Liver (tissue), 8 donors: ENCODE measurements at regions not wholly inside any gene's neighbourhood (a gene's known extent, or its start where the extent isn't known, plus 50 kb on each side); places are given as distances from the start of the nearest gene placed in this dataset.

ENCODE experiments used
- DNase-seq: peaks from one replicate; pipeline ENCODE4 v3.0.0-alpha.2; 2017; ENCODE audit warnings: low spot score
- H3K27ac ChIP-seq, 2 donors: one replicate each; pipeline ENCODE4 v1.7.0; 2013; ENCODE audit warnings: inconsistent platforms in 2 of 2, low read length in 2 of 2, control low read depth in 1 of 2, low read depth in 1 of 2, mild to moderate bottlenecking in 1 of 2
- H3K27me3 ChIP-seq, 4 donors: one replicate each; pipeline versions ENCODE4 v1.6.1 to v1.7.0; 2013; ENCODE audit warnings: low read length in 3 of 4, inconsistent platforms in 1 of 4, mild to moderate bottlenecking in 1 of 4, moderate library complexity in 1 of 4; ENCODE audit not compliant: control insufficient read depth in 4 of 4, insufficient read depth in 4 of 4
- H3K36me3 ChIP-seq, 4 donors: one replicate each; pipeline versions ENCODE4 v1.6.1 to v1.7.0; 2013; ENCODE audit warnings: low read length in 3 of 4, mild to moderate bottlenecking in 3 of 4, low read depth in 1 of 4, moderate library complexity in 1 of 4; ENCODE audit not compliant: control insufficient read depth in 4 of 4, insufficient read depth in 3 of 4
- H3K4me1 ChIP-seq, 4 donors: one replicate each; pipeline versions ENCODE4 v1.6.1 to v1.7.0; 2013; ENCODE audit warnings: low read length in 3 of 4, mild to moderate bottlenecking in 3 of 4, moderate library complexity in 1 of 4; ENCODE audit not compliant: control insufficient read depth in 4 of 4, insufficient read depth in 4 of 4
- H3K4me3 ChIP-seq, 3 donors: one replicate each; pipeline versions ENCODE4 v1.6.1 to v1.7.0; 2013; ENCODE audit warnings: low read length in 3 of 3, control low read depth in 1 of 3, low read depth in 1 of 3, mild to moderate bottlenecking in 1 of 3
- H3K9ac ChIP-seq, 2 donors: one replicate each; pipeline ENCODE4 v1.7.0; 2013; ENCODE audit warnings: low read length in 2 of 2, mild to moderate bottlenecking in 2 of 2, moderate library complexity in 2 of 2, control low read depth in 1 of 2, low read depth in 1 of 2
- H3K9me3 ChIP-seq, 4 donors: one replicate each; pipeline versions ENCODE4 v1.6.1 to v1.7.0; 2013; ENCODE audit warnings: low read length in 3 of 4; ENCODE audit not compliant: control insufficient read depth in 4 of 4
- EGR1 ChIP-seq, 2 donors: IDR thresholded peaks; 2 replicates each; pipeline ENCODE4 v1.6.1; 2016 to 2018; ENCODE audit warnings: antibody characterized with exemption in 2 of 2, low read depth in 2 of 2
- FOXA2 ChIP-seq: IDR thresholded peaks from 2 replicates; pipeline ENCODE4 v1.6.1; 2016; ENCODE audit warnings: antibody characterized with exemption
- GABPA ChIP-seq, 2 donors: IDR thresholded peaks in 1 of 2; conservative IDR thresholded peaks in 1 of 2; 2 replicates each; pipeline ENCODE4 v1.6.1; 2016; ENCODE audit warnings: antibody characterized with exemption in 2 of 2, mild to moderate bottlenecking in 1 of 2, moderate library complexity in 1 of 2
- HNF4A ChIP-seq, 2 donors: conservative IDR thresholded peaks; 2 replicates each; pipeline ENCODE4 v1.6.1; 2016; ENCODE audit warnings: antibody characterized with exemption in 2 of 2, mild to moderate bottlenecking in 2 of 2
- MAX ChIP-seq: IDR thresholded peaks from 2 replicates; pipeline ENCODE4 v1.6.1; 2016; ENCODE audit warnings: antibody characterized with exemption
- NR2F2 ChIP-seq: IDR thresholded peaks from 2 replicates; pipeline ENCODE4 v1.6.1; 2016; ENCODE audit warnings: antibody characterized with exemption
- RAD21 ChIP-seq, 2 donors: IDR thresholded peaks; 2 replicates each; pipeline ENCODE4 v1.6.1; 2016; ENCODE audit warnings: antibody characterized with exemption in 2 of 2, mild to moderate bottlenecking in 2 of 2
- RXRA ChIP-seq, 2 donors: IDR thresholded peaks; 2 replicates each; pipeline ENCODE4 v1.6.1; 2017 to 2018; ENCODE audit warnings: antibody characterized with exemption in 2 of 2, mild to moderate bottlenecking in 1 of 2
- SP1 ChIP-seq: IDR thresholded peaks from 2 replicates; pipeline ENCODE4 v1.6.1; 2018; ENCODE audit warnings: antibody characterized with exemption, mild to moderate bottlenecking
- TAF1 ChIP-seq: conservative IDR thresholded peaks from 2 replicates; pipeline ENCODE4 v1.6.1; 2016; ENCODE audit warnings: antibody characterized with exemption, mild to moderate bottlenecking
- YY1 ChIP-seq: IDR thresholded peaks from 2 replicates; pipeline ENCODE4 v1.6.1; 2016; ENCODE audit warnings: antibody characterized with exemption, mild to moderate bottlenecking
- ZBTB33 ChIP-seq: IDR thresholded peaks from 2 replicates; pipeline ENCODE4 v1.6.1; 2016; ENCODE audit warnings: antibody characterized with exemption
- WGBS: extraction: QIAGEN DNeasy Blood & Tissue Kit; methylation state at CpG from one replicate; pipeline ENCODE4 v1.1.7; 2013; 5-methylcytosine and 5-hydroxymethylcytosine counted together
- TF ChIP-seq, protein P1 (sequence below): fragments of 150-350 bp; IDR thresholded peaks from 2 replicates; pipeline ENCODE4 v1.5.1; 2017; ENCODE audit warnings: improper control_type of control experiment, low read depth, low read length; ENCODE audit not compliant: missing input control
- TF ChIP-seq, protein P2 (sequence below): IDR thresholded peaks from 2 replicates; pipeline ENCODE4 v1.6.1; 2016; ENCODE audit warnings: antibody characterized with exemption, mild to moderate bottlenecking
- donor health status: healthy.
- donor health status: healthy.
- donor health status: healthy.
- donor health status: healthy.
- donor health status: healthy.

- no peak overlapping the region for H3K9ac ChIP-seq
- 38% methylated on average over 5 of the region's 5 CpGs for WGBS
- H3K27me3 ChIP-seq: no peaks in the 10 kb centered on the region
- H3K4me1 ChIP-seq: no peaks in the 10 kb centered on the region
- no peak overlapping the region for H3K4me3 ChIP-seq
- H3K27ac ChIP-seq: no peak overlapping the region
- H3K36me3 ChIP-seq: no peaks in the 10 kb centered on the region
- no peak for DNase-seq
- peaks cover 0 to 4% (median 0%) of the 10 kb centered on the region in 4 donors for H3K9me3 ChIP-seq
- TF ChIP-seq, protein P1, sequence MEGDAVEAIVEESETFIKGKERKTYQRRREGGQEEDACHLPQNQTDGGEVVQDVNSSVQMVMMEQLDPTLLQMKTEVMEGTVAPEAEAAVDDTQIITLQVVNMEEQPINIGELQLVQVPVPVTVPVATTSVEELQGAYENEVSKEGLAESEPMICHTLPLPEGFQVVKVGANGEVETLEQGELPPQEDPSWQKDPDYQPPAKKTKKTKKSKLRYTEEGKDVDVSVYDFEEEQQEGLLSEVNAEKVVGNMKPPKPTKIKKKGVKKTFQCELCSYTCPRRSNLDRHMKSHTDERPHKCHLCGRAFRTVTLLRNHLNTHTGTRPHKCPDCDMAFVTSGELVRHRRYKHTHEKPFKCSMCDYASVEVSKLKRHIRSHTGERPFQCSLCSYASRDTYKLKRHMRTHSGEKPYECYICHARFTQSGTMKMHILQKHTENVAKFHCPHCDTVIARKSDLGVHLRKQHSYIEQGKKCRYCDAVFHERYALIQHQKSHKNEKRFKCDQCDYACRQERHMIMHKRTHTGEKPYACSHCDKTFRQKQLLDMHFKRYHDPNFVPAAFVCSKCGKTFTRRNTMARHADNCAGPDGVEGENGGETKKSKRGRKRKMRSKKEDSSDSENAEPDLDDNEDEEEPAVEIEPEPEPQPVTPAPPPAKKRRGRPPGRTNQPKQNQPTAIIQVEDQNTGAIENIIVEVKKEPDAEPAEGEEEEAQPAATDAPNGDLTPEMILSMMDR: no peak
Observed at GRCh38 chr2:5548991-5549715, 143.0 kb upstream of the SOX11 start.

DNA sequence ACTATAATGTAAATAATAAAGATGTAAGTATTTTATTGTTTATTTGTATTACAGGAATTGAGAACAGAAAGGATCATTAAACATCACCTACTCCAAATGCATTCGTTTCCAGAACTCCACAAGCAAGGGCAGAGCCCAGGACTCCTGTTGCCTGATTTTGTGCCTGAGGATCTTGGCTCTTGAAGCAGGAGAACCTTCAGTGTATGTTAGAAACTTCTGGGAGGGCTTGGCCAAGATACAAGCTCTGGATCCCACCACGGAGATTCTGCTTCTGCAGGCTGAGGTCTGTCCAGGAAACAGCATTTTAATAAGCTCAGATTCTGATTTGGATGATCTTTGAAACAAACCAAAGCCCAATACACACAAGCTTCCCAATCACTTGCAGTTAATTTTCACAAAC lies 142.4 kb upstream of the SOX11 start:
- no peak for DNase-seq
- no peak overlapping the region for H3K27ac ChIP-seq
- H3K36me3 ChIP-seq: no peaks in the 10 kb centered on the region
- no peak overlapping the region for H3K4me3 ChIP-seq
- TF ChIP-seq HNF4A (conservative IDR thresholded peaks at IDR 0.05) (no peak), ZBTB33 (no peak), TAF1 (no peak)
- TF ChIP-seq, protein P2, sequence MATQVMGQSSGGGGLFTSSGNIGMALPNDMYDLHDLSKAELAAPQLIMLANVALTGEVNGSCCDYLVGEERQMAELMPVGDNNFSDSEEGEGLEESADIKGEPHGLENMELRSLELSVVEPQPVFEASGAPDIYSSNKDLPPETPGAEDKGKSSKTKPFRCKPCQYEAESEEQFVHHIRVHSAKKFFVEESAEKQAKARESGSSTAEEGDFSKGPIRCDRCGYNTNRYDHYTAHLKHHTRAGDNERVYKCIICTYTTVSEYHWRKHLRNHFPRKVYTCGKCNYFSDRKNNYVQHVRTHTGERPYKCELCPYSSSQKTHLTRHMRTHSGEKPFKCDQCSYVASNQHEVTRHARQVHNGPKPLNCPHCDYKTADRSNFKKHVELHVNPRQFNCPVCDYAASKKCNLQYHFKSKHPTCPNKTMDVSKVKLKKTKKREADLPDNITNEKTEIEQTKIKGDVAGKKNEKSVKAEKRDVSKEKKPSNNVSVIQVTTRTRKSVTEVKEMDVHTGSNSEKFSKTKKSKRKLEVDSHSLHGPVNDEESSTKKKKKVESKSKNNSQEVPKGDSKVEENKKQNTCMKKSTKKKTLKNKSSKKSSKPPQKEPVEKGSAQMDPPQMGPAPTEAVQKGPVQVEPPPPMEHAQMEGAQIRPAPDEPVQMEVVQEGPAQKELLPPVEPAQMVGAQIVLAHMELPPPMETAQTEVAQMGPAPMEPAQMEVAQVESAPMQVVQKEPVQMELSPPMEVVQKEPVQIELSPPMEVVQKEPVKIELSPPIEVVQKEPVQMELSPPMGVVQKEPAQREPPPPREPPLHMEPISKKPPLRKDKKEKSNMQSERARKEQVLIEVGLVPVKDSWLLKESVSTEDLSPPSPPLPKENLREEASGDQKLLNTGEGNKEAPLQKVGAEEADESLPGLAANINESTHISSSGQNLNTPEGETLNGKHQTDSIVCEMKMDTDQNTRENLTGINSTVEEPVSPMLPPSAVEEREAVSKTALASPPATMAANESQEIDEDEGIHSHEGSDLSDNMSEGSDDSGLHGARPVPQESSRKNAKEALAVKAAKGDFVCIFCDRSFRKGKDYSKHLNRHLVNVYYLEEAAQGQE: no peak
- H3K4me1 ChIP-seq: no peaks in the 10 kb centered on the region
- WGBS: 48% methylated on average over 2 of the region's 2 CpGs
- no peak overlapping the region for H3K9ac ChIP-seq
- no peaks in the 10 kb centered on the region for H3K9me3 ChIP-seq
- no peaks in the 10 kb centered on the region for H3K27me3 ChIP-seq

- DNase-seq: no peak
- WGBS: 85% methylated on average over 11 of the region's 11 CpGs
- Histone ChIP-seq H3K4me3 (no peak overlapping the region), H3K9ac (no peak overlapping the region), H3K4me1 (no peaks in the 10 kb centered on the region), H3K27ac (no peak overlapping the region), H3K36me3 (no peaks in the 10 kb centered on the region), H3K27me3 (no peaks in the 10 kb centered on the region), H3K9me3 (no peaks in the 10 kb centered on the region)
- no peak for TF ChIP-seq ZBTB33
- no peak for TF ChIP-seq YY1
- TF ChIP-seq MAX: no peak
- no peak for TF ChIP-seq RAD21 (IDR thresholded peaks at IDR 0.05)
- TF ChIP-seq GABPA (IDR thresholded peaks at IDR 0.05 in 1 of 2, conservative IDR thresholded peaks at IDR 0.05 in 1 of 2): no peak
- TF ChIP-seq TAF1: no peak
- no peak for TF ChIP-seq NR2F2
- no peak for TF ChIP-seq EGR1 (IDR thresholded peaks at IDR 0.05; ENCODE audit: low read depth in 2 of 2)
- TF ChIP-seq SP1: no peak
- no peak for TF ChIP-seq FOXA2
- TF ChIP-seq RXRA (IDR thresholded peaks at IDR 0.05): no peak
Observed at GRCh38 chr2:5555636-5556035, 136.5 kb upstream of the SOX11 start.
